ENCODE measurements at regions not wholly inside any gene's neighbourhood (a gene's known extent, or its start where the extent isn't known, plus 50 kb on each side); places are given as distances from the start of the nearest gene placed in this dataset.

- TF ChIP-seq CTCF (IDR thresholded peaks at IDR 0.05; ENCODE audit: control extremely low read depth, extremely low read depth, low read depth, missing control alignments): no peak
- CTCF ChIA-PET: interaction anchor here (0.8 to 8.1 kb wide), 10 partner anchors 10 to 143 kb away, joined by 3 to 66 read pairs (median 3); no protein-coding TSS in a partner anchor
- POLR2A ChIA-PET: no interaction called here
- DNase-seq (ENCODE audit: extremely low spot score): no peak
Observed at GRCh38 chr22:22812031-22812905, 75.3 kb upstream of the IGLL5 start.

- CTCF ChIA-PET: interaction anchor here (1.1 to 8.1 kb wide), 6 partner anchors 25 to 142 kb away, joined by 3 to 66 read pairs (median 4); no protein-coding TSS in a partner anchor
- no peak for DNase-seq (ENCODE audit: extremely low spot score)
- TF ChIP-seq CTCF (IDR thresholded peaks at IDR 0.05; ENCODE audit: control extremely low read depth, extremely low read depth, low read depth, missing control alignments): no peak
- POLR2A ChIA-PET: no interaction called here
Observed at GRCh38 chr22:22813126-22814075, 74.2 kb upstream of the IGLL5 start.

GRCh38 chr22:22814666-22815396 lies 72.8 kb upstream of the IGLL5 start:
- ChIA-PET POLR2A (no interaction called here), CTCF (interaction anchor here (0.7 to 8.1 kb wide), 8 partner anchors 16 to 141 kb away, joined by 3 to 66 read pairs (median 4); no protein-coding TSS in a partner anchor)
- TF ChIP-seq CTCF (IDR thresholded peaks at IDR 0.05; ENCODE audit: control extremely low read depth, extremely low read depth, low read depth, missing control alignments): no peak
- DNase-seq (ENCODE audit: extremely low spot score): no peak

GRCh38 chr22:22815397-22816170 lies 72.0 kb upstream of the IGLL5 start:
- ChIA-PET POLR2A (no interaction called here), CTCF (interaction anchor here (0.7 to 8.1 kb wide), 10 partner anchors 8 to 140 kb away, joined by 3 to 66 read pairs (median 3); no protein-coding TSS in a partner anchor)
- TF ChIP-seq CTCF (IDR thresholded peaks at IDR 0.05; ENCODE audit: control extremely low read depth, extremely low read depth, low read depth, missing control alignments): no peak
- DNase-seq (ENCODE audit: extremely low spot score): no peak

GRCh38 chr22:22816171-22816514 lies 71.5 kb upstream of the IGLL5 start:
- TF ChIP-seq CTCF (IDR thresholded peaks at IDR 0.05; ENCODE audit: control extremely low read depth, extremely low read depth, low read depth, missing control alignments): no peak
- POLR2A ChIA-PET: no interaction called here
- CTCF ChIA-PET: interaction anchor here (0.8 to 8.1 kb wide), 7 partner anchors 9 to 139 kb away, joined by 3 to 66 read pairs (median 3); no protein-coding TSS in a partner anchor
- DNase-seq (ENCODE audit: extremely low spot score): no peak

All from GM10248 (cell line).